Spleen (tissue), 11 donors: ENCODE measurements at regions not wholly inside any gene's neighbourhood (a gene's known extent, or its start where the extent isn't known, plus 50 kb on each side); places are given as distances from the start of the nearest gene placed in this dataset.
A peak's percentile ranks its signal among the peaks of the same experiment; 100 is the strongest.

Experiments used
- DNase-seq: peaks from one replicate; pipeline ENCODE4 v3.0.0-alpha.2; 2020
- H3K27ac ChIP-seq, 8 donors: fragments of 200-600 bp; sonication (generic) in 7 of 8; 1 replicate in 4 of 8; 2 replicates in 4 of 8; pipeline versions ENCODE4 v1.5.0 to v1.8.0; 2016 to 2021; ENCODE audit warnings: inconsistent platforms in 4 of 8, mild to moderate bottlenecking in 4 of 8, moderate library complexity in 1 of 8
- H3K27me3 ChIP-seq, 7 donors: fragments of 200-600 bp; sonication (generic) in 6 of 7; replicated peaks in 1 of 7; 1 replicate in 4 of 7; 2 replicates in 3 of 7; pipeline versions ENCODE4 v1.5.0 to v1.8.0; 2016 to 2021; ENCODE audit warnings: inconsistent platforms in 3 of 7, mild to moderate bottlenecking in 1 of 7
- H3K36me3 ChIP-seq, 6 donors: fragments of 200-600 bp; sonication (generic) in 5 of 6; 1 replicate in 4 of 6; 2 replicates in 2 of 6; pipeline versions ENCODE4 v1.5.0 to v1.8.0; 2016 to 2021; ENCODE audit warnings: inconsistent platforms in 2 of 6
- H3K4me1 ChIP-seq, 6 donors: fragments of 200-600 bp; sonication (generic) in 5 of 6; 1 replicate in 3 of 6; 2 replicates in 3 of 6; pipeline versions ENCODE4 v1.5.0 to v1.8.0; 2016 to 2021; ENCODE audit warnings: inconsistent platforms in 3 of 6
- H3K4me3 ChIP-seq, 8 donors: fragments of 200-600 bp; sonication (generic) in 7 of 8; 1 replicate in 4 of 8; 2 replicates in 4 of 8; pipeline versions ENCODE4 v1.5.0 to v1.8.0; 2016 to 2021; ENCODE audit warnings: inconsistent platforms in 4 of 8, mild to moderate bottlenecking in 4 of 8, moderate library complexity in 2 of 8
- H3K9me3 ChIP-seq, 8 donors: fragments of 200-600 bp; sonication (generic) in 7 of 8; 1 replicate in 4 of 8; 2 replicates in 4 of 8; pipeline versions ENCODE4 v1.5.0 to v1.8.0; 2016 to 2021; ENCODE audit warnings: inconsistent platforms in 4 of 8
- CTCF ChIP-seq, 11 experiments: fragments of 200-600 bp in 7 of 11; fragments of 450-650 bp in 4 of 11; sonication (generic) in 4 of 11; IDR thresholded peaks in 8 of 11; conservative IDR thresholded peaks in 3 of 11; 1 replicate in 7 of 11; 2 replicates in 4 of 11; pipeline versions ENCODE4 v1.4.0 to v1.8.0; 2016 to 2021; ENCODE audit warnings: antibody characterized with exemption in 11 of 11, inconsistent platforms in 4 of 11, mild to moderate bottlenecking in 1 of 11
- POLR2A ChIP-seq, 3 donors: fragments of 450-650 bp; IDR thresholded peaks; one replicate each; pipeline ENCODE4 v1.5.1; 2017; ENCODE audit warnings: antibody characterized with exemption in 3 of 3, mild to moderate bottlenecking in 1 of 3
- POLR2AphosphoS5 ChIP-seq, 3 donors: sonication (generic); formaldehyde crosslinking; IDR thresholded peaks; one replicate each; pipeline ENCODE4 v1.5.1; 2017; ENCODE audit warnings: antibody characterized with exemption in 3 of 3
- WGBS, 5 donors: extraction: QIAGEN DNeasy Blood & Tissue Kit in 3 of 5; methylation state at CpG; one replicate each; pipeline versions ENCODE4 v1.1.5 to v1.1.7; 2013 to 2018; 5-methylcytosine and 5-hydroxymethylcytosine counted together
- intact Hi-C: fragments of 100-400 bp; cut with DNase I; formaldehyde crosslinking; loops from one replicate; pipeline ENCODE4 v1.15.0; 2023; ENCODE audit warnings: low total_unique reads
- donor health status: healthy with polysubstance abuse.
- donor health status: DM: no; HTN: no; CAD: no; lungs with moderate emphysema.
- donor health status: DM: no; HTN: no; CAD: no.
- donor health status: Bipolar disorder and iron deficiency.
- donor health status: healthy.
- donor health status: DM: no; HTN: no; CAD: no.
- donor health status: DM: yes; HTN: yes; CAD: no.

DNA sequence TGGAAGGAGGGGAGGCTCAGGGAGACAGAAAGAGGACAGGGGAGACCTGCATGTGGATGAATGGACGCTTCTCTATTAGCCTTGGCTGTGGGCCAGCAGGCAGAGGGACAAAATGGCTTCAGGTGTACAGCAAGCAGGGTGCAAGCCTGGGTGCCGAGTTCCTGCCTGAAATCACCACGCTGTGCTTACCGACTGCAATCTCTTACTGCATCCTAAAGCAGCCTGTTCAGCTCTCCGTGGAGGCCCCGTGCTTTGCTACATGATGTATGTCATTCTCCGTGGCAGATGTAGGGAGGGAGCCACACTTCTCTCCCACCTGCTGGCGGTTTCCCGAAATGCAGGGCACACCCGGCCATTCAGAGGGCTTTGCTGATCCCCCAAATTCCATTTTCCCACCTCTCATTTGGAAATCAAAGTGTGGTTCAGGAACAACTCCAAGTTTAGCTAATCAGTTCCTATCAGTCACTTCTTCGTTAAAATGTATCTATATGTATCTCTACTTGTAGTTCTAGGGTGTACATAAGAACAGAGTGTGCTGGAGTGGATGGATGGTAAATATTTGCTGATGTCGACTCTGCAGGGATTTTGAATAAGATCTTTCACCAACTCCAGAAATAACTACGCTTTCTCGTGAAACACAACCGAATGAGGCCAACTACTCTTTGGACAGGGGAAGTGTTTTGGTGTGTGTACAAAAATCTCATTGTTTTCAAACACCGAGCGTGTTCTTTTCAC, 122.3 kb upstream of the BACE2 start:
- DNase-seq = no peak
- H3K27ac ChIP-seq = no peak overlapping the region
- no peaks in the 10 kb centered on the region for H3K9me3 ChIP-seq
- no peaks in the 10 kb centered on the region for H3K36me3 ChIP-seq
- no peak overlapping the region for H3K4me3 ChIP-seq
- peaks cover 0 to 8% (median 0%) of the 10 kb centered on the region in 7 donors for H3K27me3 ChIP-seq
- TF ChIP-seq CTCF (IDR thresholded peaks at IDR 0.05 in 8 of 11, conservative IDR thresholded peaks at IDR 0.05 in 3 of 11) (peak in 1 of 11 experiments; percentile 7), POLR2A (IDR thresholded peaks at IDR 0.05) (no peak), POLR2AphosphoS5 (IDR thresholded peaks at IDR 0.05) (no peak)
- intact Hi-C loops = no loop called here
- H3K4me1 ChIP-seq = no peaks in the 10 kb centered on the region
- 49 to 62% (median 59%) methylated on average over 17 of the region's 17 CpGs for WGBS, 5 donors

- no peak overlapping the region for H3K27ac ChIP-seq
- no peak for TF ChIP-seq CTCF (IDR thresholded peaks at IDR 0.05 in 8 of 11, conservative IDR thresholded peaks at IDR 0.05 in 3 of 11)
- no peak for TF ChIP-seq POLR2A (IDR thresholded peaks at IDR 0.05)
- TF ChIP-seq POLR2AphosphoS5 (IDR thresholded peaks at IDR 0.05) = no peak
- H3K27me3 ChIP-seq = peaks cover 0 to 8% (median 0%) of the 10 kb centered on the region in 7 donors
- H3K4me1 ChIP-seq = no peaks in the 10 kb centered on the region
- intact Hi-C loops = no loop called here
- no peak for DNase-seq
- H3K36me3 ChIP-seq = no peaks in the 10 kb centered on the region
- H3K4me3 ChIP-seq = no peak overlapping the region
- peaks cover 0 to 3% (median 0%) of the 10 kb centered on the region in 8 donors for H3K9me3 ChIP-seq
- 0 to 8% (median 0%) methylated on average over 1 of the region's 1 CpG for WGBS, 5 donors
These were observed 119.8 kb upstream of the BACE2 start for GRCh38 chr21:41048145-41048544.

- Histone ChIP-seq H3K4me1 (no peaks in the 10 kb centered on the region), H3K27me3 (peaks cover 0 to 8% (median 0%) of the 10 kb centered on the region in 7 donors), H3K4me3 (no peak overlapping the region), H3K27ac (no peak overlapping the region), H3K36me3 (no peaks in the 10 kb centered on the region), H3K9me3 (peaks cover 0 to 3% (median 0%) of the 10 kb centered on the region in 8 donors)
- intact Hi-C loops = no loop called here
- no peak for DNase-seq
- TF ChIP-seq POLR2A (IDR thresholded peaks at IDR 0.05) (no peak), POLR2AphosphoS5 (IDR thresholded peaks at IDR 0.05) (no peak), CTCF (IDR thresholded peaks at IDR 0.05 in 8 of 11, conservative IDR thresholded peaks at IDR 0.05 in 3 of 11) (no peak)
- 70 to 81% (median 80%) methylated on average over 5 of the region's 5 CpGs for WGBS, 5 donors
These were observed 119.3 kb upstream of the BACE2 start for GRCh38 chr21:41048623-41049022.

- intact Hi-C loops = no loop called here
- DNase-seq = no peak
- Histone ChIP-seq H3K4me3 (no peak overlapping the region), H3K27ac (no peak overlapping the region), H3K27me3 (no peaks in the 10 kb centered on the region), H3K36me3 (no peaks in the 10 kb centered on the region), H3K9me3 (peaks cover 0 to 3% (median 0%) of the 10 kb centered on the region in 8 donors), H3K4me1 (no peaks in the 10 kb centered on the region)
- WGBS, 5 donors = 86 to 95% (median 87%) methylated on average over 15 of the region's 15 CpGs
- no peak for TF ChIP-seq POLR2AphosphoS5 (IDR thresholded peaks at IDR 0.05)
- TF ChIP-seq POLR2A (IDR thresholded peaks at IDR 0.05) = no peak
- no peak for TF ChIP-seq CTCF (IDR thresholded peaks at IDR 0.05 in 8 of 11, conservative IDR thresholded peaks at IDR 0.05 in 3 of 11)
These were observed 115.0 kb upstream of the BACE2 start for GRCh38 chr21:41052820-41053555.
